Epithelial cell of proximal tubule (primary cell): ENCODE measurements at regions not wholly inside any gene's neighbourhood (a gene's known extent, or its start where the extent isn't known, plus 50 kb on each side); places are given as distances from the start of the nearest gene placed in this dataset.

ENCODE experiments used
- DNase-seq: peaks from one replicate; pipeline ENCODE4 v3.0.0-alpha.2; 2011; ENCODE audit warnings: low read depth
- H3K4me3 ChIP-seq: 2 replicates; pipeline ENCODE4 v1.5.1; 2011; ENCODE audit warnings: low read depth, mild to moderate bottlenecking, low read length
- TF ChIP-seq, protein P1 (sequence below): conservative IDR thresholded peaks from 2 replicates; pipeline ENCODE4 v1.5.1; 2012; ENCODE audit warnings: low read depth, mild to moderate bottlenecking, low read length

DNA sequence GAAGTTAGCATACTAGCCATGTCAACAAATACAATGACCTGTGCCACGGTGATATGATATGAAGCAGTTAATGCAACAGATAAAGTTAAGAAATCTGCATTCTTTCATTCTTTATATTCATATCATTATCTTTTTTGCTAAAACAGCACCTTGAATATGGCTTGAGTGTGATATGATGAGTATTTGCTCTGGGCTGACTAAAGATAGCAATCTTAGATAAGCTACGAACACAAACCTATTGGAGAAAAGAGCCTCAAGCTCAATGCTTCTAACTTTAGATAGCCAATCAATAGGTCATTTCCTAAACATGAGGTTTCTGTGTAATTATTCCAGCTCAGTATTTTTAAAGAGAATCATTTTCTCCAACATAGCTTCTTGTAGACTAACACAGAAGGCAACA is 61.7 kb downstream of the NR2F1 start:
- TF ChIP-seq, protein P1, sequence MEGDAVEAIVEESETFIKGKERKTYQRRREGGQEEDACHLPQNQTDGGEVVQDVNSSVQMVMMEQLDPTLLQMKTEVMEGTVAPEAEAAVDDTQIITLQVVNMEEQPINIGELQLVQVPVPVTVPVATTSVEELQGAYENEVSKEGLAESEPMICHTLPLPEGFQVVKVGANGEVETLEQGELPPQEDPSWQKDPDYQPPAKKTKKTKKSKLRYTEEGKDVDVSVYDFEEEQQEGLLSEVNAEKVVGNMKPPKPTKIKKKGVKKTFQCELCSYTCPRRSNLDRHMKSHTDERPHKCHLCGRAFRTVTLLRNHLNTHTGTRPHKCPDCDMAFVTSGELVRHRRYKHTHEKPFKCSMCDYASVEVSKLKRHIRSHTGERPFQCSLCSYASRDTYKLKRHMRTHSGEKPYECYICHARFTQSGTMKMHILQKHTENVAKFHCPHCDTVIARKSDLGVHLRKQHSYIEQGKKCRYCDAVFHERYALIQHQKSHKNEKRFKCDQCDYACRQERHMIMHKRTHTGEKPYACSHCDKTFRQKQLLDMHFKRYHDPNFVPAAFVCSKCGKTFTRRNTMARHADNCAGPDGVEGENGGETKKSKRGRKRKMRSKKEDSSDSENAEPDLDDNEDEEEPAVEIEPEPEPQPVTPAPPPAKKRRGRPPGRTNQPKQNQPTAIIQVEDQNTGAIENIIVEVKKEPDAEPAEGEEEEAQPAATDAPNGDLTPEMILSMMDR, result no peak
- no peak for DNase-seq
- H3K4me3 ChIP-seq, result no peak overlapping the region
